IMR-90 (cell line): ENCODE measurements at regions not wholly inside any gene's neighbourhood (a gene's known extent, or its start where the extent isn't known, plus 50 kb on each side); places are given as distances from the start of the nearest gene placed in this dataset.

Source experiments
- ATAC-seq: fragments of 200-7000 bp; cut with Tn5 transposase; 2 replicates; pipeline ENCODE4 v1.9.1; 2020; ENCODE audit warnings: low read depth, mild to moderate bottlenecking, moderate library complexity
- BruUV-seq: library from RNA; stranded (reverse); fragments of 400-500 nt; replicated peaks from 2 replicates; lab custom pipeline; 2021; lab: Mats Ljungman, UMichigan
- CTCF ChIA-PET: fragments of 300-600 bp; formaldehyde crosslinking; extraction: SDS; loops from one replicate; lab custom pipeline; 2021; ENCODE audit warnings: antibody characterized with exemption; lab: Yijun Ruan, JAX
- POLR2A ChIA-PET: fragments of 300-600 bp; sonication (Branson Sonifier 250); formaldehyde crosslinking; loops from one replicate; lab custom pipeline; 2022; ENCODE audit warnings: antibody characterized with exemption; ENCODE audit not compliant: unreplicated experiment; lab: Charles Lee
- DNase-seq: peaks from one replicate; pipeline ENCODE4 v3.0.0; 2013
- H2AFZ ChIP-seq: replicated peaks from 2 replicates; pipeline ENCODE3; 2013; ENCODE audit warnings: low read length, mild to moderate bottlenecking; ENCODE audit not compliant: poor library complexity
- H2AK5ac ChIP-seq: 2 replicates; pipeline ENCODE4 v1.6.1; 2013; ENCODE audit warnings: low read depth, low read length, inconsistent platforms
- H2AK9ac ChIP-seq: replicated peaks from 2 replicates; pipeline ENCODE3; 2013; ENCODE audit warnings: mild to moderate bottlenecking, low read depth, low read length, moderate library complexity; ENCODE audit not compliant: poor library complexity
- H2BK120ac ChIP-seq: 2 replicates; pipeline ENCODE4 v1.6.1; 2013; ENCODE audit warnings: low read depth, low read length, inconsistent platforms
- H2BK15ac ChIP-seq: 3 replicates; pipeline ENCODE4 v1.6.1; 2013; ENCODE audit warnings: low read depth, low read length, inconsistent platforms
- H2BK20ac ChIP-seq: 2 replicates; pipeline ENCODE4 v1.6.1; 2013; ENCODE audit warnings: low read depth, mild to moderate bottlenecking, inconsistent platforms, low read length, moderate library complexity
- H2BK5ac ChIP-seq: 2 replicates; pipeline ENCODE4 v1.6.1; 2013; ENCODE audit warnings: mild to moderate bottlenecking, low read depth, low read length, inconsistent platforms; ENCODE audit not compliant: poor library complexity, severe bottlenecking
- H3K14ac ChIP-seq: replicated peaks from 2 replicates; pipeline ENCODE4 v1.6.1; 2013; ENCODE audit warnings: low read depth, low read length, inconsistent platforms
- H3K18ac ChIP-seq: 2 replicates; pipeline ENCODE4 v1.6.1; 2013; ENCODE audit warnings: low read depth, low read length, control low read depth
- H3K23ac ChIP-seq: 2 replicates; pipeline ENCODE4 v1.6.1; 2013; ENCODE audit warnings: low read depth, low read length, inconsistent platforms
- H3K27ac ChIP-seq: 2 replicates; pipeline ENCODE4 v1.5.1; 2013; ENCODE audit warnings: mild to moderate bottlenecking, control low read depth, low read length; ENCODE audit not compliant: insufficient read depth
- H3K27me3 ChIP-seq: 2 replicates; pipeline ENCODE4 v1.6.1; 2013; ENCODE audit warnings: low read length; ENCODE audit not compliant: control insufficient read depth, insufficient read depth
- H3K36me3 ChIP-seq: 2 replicates; pipeline ENCODE4 v1.6.1; 2013; ENCODE audit warnings: low read length, mixed read lengths; ENCODE audit not compliant: control insufficient read depth, insufficient read depth
- H3K4ac ChIP-seq: 2 replicates; pipeline ENCODE4 v1.6.1; 2013; ENCODE audit warnings: low read depth, low read length, inconsistent platforms
- H3K4me1 ChIP-seq: 2 replicates; pipeline ENCODE4 v1.6.1; 2013; ENCODE audit warnings: low read length, mixed read lengths; ENCODE audit not compliant: control insufficient read depth, insufficient read depth
- H3K4me2 ChIP-seq: 2 replicates; pipeline ENCODE4 v1.6.1; 2013; ENCODE audit warnings: low read depth, mild to moderate bottlenecking, control low read depth, low read length, moderate library complexity
- H3K4me3 ChIP-seq: 2 replicates; pipeline ENCODE4 v1.5.1; 2013; ENCODE audit warnings: low read depth, mild to moderate bottlenecking, control low read depth, low read length, moderate library complexity; ENCODE audit not compliant: insufficient read depth
- H3K56ac ChIP-seq: 2 replicates; pipeline ENCODE4 v1.6.1; 2013; ENCODE audit warnings: low read length, inconsistent platforms; ENCODE audit not compliant: insufficient read depth; ENCODE audit errors: extremely low read depth
- H3K79me1 ChIP-seq, 2 experiments: 2 replicates each; pipeline ENCODE4 v1.6.1; 2013; ENCODE audit warnings: low read length in 2 of 2, inconsistent platforms in 1 of 2, low read depth in 1 of 2
- H3K9ac ChIP-seq: 2 replicates; pipeline ENCODE4 v1.6.1; 2013; ENCODE audit warnings: low read depth, low read length, control low read depth
- H3K9me1 ChIP-seq: 2 replicates; pipeline ENCODE4 v1.6.1; 2013; ENCODE audit warnings: low read length, inconsistent platforms; ENCODE audit not compliant: insufficient read depth
- H3K9me3 ChIP-seq: 2 replicates; pipeline ENCODE4 v1.6.1; 2013; ENCODE audit warnings: low read length; ENCODE audit not compliant: control insufficient read depth, insufficient read depth
- H4K20me1 ChIP-seq: 2 replicates; pipeline ENCODE4 v1.6.1; 2013; ENCODE audit warnings: low read length, inconsistent platforms; ENCODE audit not compliant: insufficient read depth
- H4K5ac ChIP-seq: 2 replicates; pipeline ENCODE4 v1.6.1; 2013; ENCODE audit warnings: mild to moderate bottlenecking, low read depth, low read length, control low read depth
- H4K8ac ChIP-seq, 2 experiments: 2 replicates each; pipeline ENCODE4 v1.6.1; 2013; ENCODE audit warnings: low read depth in 2 of 2, low read length in 2 of 2, control low read depth in 1 of 2, inconsistent platforms in 1 of 2
- H4K91ac ChIP-seq: 2 replicates; pipeline ENCODE4 v1.6.1; 2013; ENCODE audit warnings: low read depth, low read length, inconsistent platforms; ENCODE audit not compliant: insufficient read depth
- BHLHE40 ChIP-seq: fragments of 150-350 bp; IDR thresholded peaks from 2 replicates; pipeline ENCODE4 v1.6.1; 2016; ENCODE audit warnings: mild to moderate bottlenecking, low read depth, low read length
- CEBPB ChIP-seq: IDR thresholded peaks from 2 replicates; pipeline ENCODE4 v1.6.1; 2012; ENCODE audit warnings: low read depth, low read length, improper control_type of control experiment
- CHD1 ChIP-seq: IDR thresholded peaks from 2 replicates; pipeline ENCODE4 v1.6.1; 2012; ENCODE audit warnings: low read depth, low read length, improper control_type of control experiment
- CTCF ChIP-seq: conservative IDR thresholded peaks from 2 replicates; pipeline ENCODE4 v1.5.1; 2012; ENCODE audit warnings: mild to moderate bottlenecking, low read depth, low read length, improper control_type of control experiment
- FOS ChIP-seq: fragments of 150-350 bp; IDR thresholded peaks from 2 replicates; pipeline ENCODE4 v1.6.1; 2016; ENCODE audit warnings: low read depth, low read length
- MAFK ChIP-seq: IDR thresholded peaks from 2 replicates; pipeline ENCODE4 v1.6.1; 2012; ENCODE audit warnings: low read depth, low read length, improper control_type of control experiment
- MAZ ChIP-seq: IDR thresholded peaks from 2 replicates; pipeline ENCODE4 v1.6.1; 2012; ENCODE audit warnings: low read depth, mild to moderate bottlenecking, low read length, improper control_type of control experiment, moderate library complexity, borderline replicate concordance
- MXI1 ChIP-seq: IDR thresholded peaks from 2 replicates; pipeline ENCODE4 v1.6.1; 2012; ENCODE audit warnings: low read depth, mild to moderate bottlenecking, low read length, moderate library complexity, borderline replicate concordance
- NFE2L2 ChIP-seq: fragments of 150-350 bp; IDR thresholded peaks from 2 replicates; pipeline ENCODE4 v1.6.1; 2016; ENCODE audit warnings: low read depth, mild to moderate bottlenecking, low read length
- POLR2A ChIP-seq: IDR thresholded peaks from 2 replicates; pipeline ENCODE4 v1.6.1; 2012; ENCODE audit warnings: mild to moderate bottlenecking, low read depth, low read length
- RAD21 ChIP-seq: IDR thresholded peaks from 2 replicates; pipeline ENCODE4 v1.6.1; 2012; ENCODE audit warnings: low read length, improper control_type of control experiment
- RCOR1 ChIP-seq: IDR thresholded peaks from 2 replicates; pipeline ENCODE4 v1.6.1; 2012; ENCODE audit warnings: mild to moderate bottlenecking, low read length, improper control_type of control experiment; ENCODE audit not compliant: insufficient replicate concordance
- RFX5 ChIP-seq: IDR thresholded peaks from 2 replicates; pipeline ENCODE4 v1.8.0; 2012; ENCODE audit warnings: low read depth, mild to moderate bottlenecking, low read length, moderate library complexity
- SMC3 ChIP-seq: fragments of 150-350 bp; IDR thresholded peaks from 2 replicates; pipeline ENCODE4 v1.6.1; 2016; ENCODE audit warnings: low read depth, mild to moderate bottlenecking, antibody characterized with exemption, low read length, moderate library complexity
- WGBS, 2 experiments: methylation state at CpG; one replicate each; pipeline versions ENCODE4 v1.1.5 to v1.1.7; 2013; ENCODE audit warnings: missing lambda C conversion rate in 2 of 2; ENCODE audit not compliant: insufficient read length in 1 of 2; ENCODE audit errors: extremely low coverage in 2 of 2; 5-methylcytosine and 5-hydroxymethylcytosine counted together
- dilution Hi-C: fragments of 300-500 bp; cut with HindIII; formaldehyde crosslinking; loops from one replicate; pipeline ENCODE4 v1.14.3; 2018; ENCODE audit warnings: low sequenced_read_pairs; ENCODE audit not compliant: unreplicated experiment
- in situ Hi-C: fragments of 300-500 bp; cut with MboI; formaldehyde crosslinking; loops from 3 replicates; pipeline ENCODE4 v1.14.3; 2019; ENCODE audit warnings: low sequenced_read_pairs, inconsistent platforms, mixed read lengths
- intact Hi-C: fragments of 100-400 bp; cut with micrococcal nuclease; formaldehyde crosslinking; loops from 2 replicates; pipeline ENCODE4 v1.10.0; 2022
- TF ChIP-seq, protein P1 (sequence below): fragments of 150-350 bp; IDR thresholded peaks from 2 replicates; pipeline ENCODE4 v1.6.1; 2016; ENCODE audit warnings: low read depth, mild to moderate bottlenecking, low read length, moderate library complexity, borderline replicate concordance
- TF ChIP-seq, protein P2 (sequence below): fragments of 150-350 bp; IDR thresholded peaks from 2 replicates; pipeline ENCODE4 v1.6.1; 2017; ENCODE audit warnings: mild to moderate bottlenecking, antibody characterized with exemption, low read length, low read depth

- Histone ChIP-seq H3K4me1 (no peaks in the 10 kb centered on the region), H2AK5ac (no peak overlapping the region), H3K27ac (no peak overlapping the region), H3K9ac (no peak overlapping the region), H2BK20ac (no peak overlapping the region), H2BK15ac (no peak overlapping the region), H4K8ac (no peak overlapping the region), H2BK120ac (no peak overlapping the region), H2AFZ (no peak overlapping the region), H2BK5ac (no peak overlapping the region), H3K14ac (no peak overlapping the region), H4K20me1 (no peaks in the 10 kb centered on the region), H3K4ac (no peak overlapping the region), H2AK9ac (no peak overlapping the region), H4K91ac (no peak overlapping the region), H3K4me2 (no peak overlapping the region), H3K18ac (no peak overlapping the region), H3K9me1 (no peaks in the 10 kb centered on the region), H4K5ac (no peak overlapping the region), H3K79me1 (no peaks in the 10 kb centered on the region), H3K56ac (no peak overlapping the region), H3K23ac (no peak overlapping the region), H3K4me3 (no peak overlapping the region), H3K9me3 (peaks cover 29% of the 10 kb centered on the region; the same call in 1 of the 2 replicates), H3K27me3 (no peaks in the 10 kb centered on the region), H3K36me3 (no peaks in the 10 kb centered on the region)
- dilution Hi-C loops: no loop called here
- TF ChIP-seq CEBPB (no peak), RAD21 (no peak), SMC3 (no peak), POLR2A (no peak), NFE2L2 (no peak), FOS (no peak), MXI1 (no peak), CHD1 (no peak), MAZ (no peak), MAFK (no peak), RFX5 (no peak), CTCF (no peak), BHLHE40 (no peak), RCOR1 (no peak)
- TF ChIP-seq, protein P1, sequence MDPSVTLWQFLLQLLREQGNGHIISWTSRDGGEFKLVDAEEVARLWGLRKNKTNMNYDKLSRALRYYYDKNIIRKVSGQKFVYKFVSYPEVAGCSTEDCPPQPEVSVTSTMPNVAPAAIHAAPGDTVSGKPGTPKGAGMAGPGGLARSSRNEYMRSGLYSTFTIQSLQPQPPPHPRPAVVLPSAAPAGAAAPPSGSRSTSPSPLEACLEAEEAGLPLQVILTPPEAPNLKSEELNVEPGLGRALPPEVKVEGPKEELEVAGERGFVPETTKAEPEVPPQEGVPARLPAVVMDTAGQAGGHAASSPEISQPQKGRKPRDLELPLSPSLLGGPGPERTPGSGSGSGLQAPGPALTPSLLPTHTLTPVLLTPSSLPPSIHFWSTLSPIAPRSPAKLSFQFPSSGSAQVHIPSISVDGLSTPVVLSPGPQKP: no peak
- TF ChIP-seq, protein P2, sequence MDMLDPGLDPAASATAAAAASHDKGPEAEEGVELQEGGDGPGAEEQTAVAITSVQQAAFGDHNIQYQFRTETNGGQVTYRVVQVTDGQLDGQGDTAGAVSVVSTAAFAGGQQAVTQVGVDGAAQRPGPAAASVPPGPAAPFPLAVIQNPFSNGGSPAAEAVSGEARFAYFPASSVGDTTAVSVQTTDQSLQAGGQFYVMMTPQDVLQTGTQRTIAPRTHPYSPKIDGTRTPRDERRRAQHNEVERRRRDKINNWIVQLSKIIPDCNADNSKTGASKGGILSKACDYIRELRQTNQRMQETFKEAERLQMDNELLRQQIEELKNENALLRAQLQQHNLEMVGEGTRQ: no peak
- ChIA-PET POLR2A (no interaction called here), CTCF (no interaction called here)
- DNase-seq: no peak
- in situ Hi-C loops: no loop called here
- no CpG with 5 or more reads among the region's 4 CpGs for WGBS, 2 experiments
- intact Hi-C loops: no loop called here
- no peak for ATAC-seq
- BruUV-seq: no TSS peak
These were observed 144.1 kb downstream of the EMX2 start for GRCh38 chr10:117686606-117687005.
